ENCODE measurements at regions not wholly inside any gene's neighbourhood (a gene's known extent, or its start where the extent isn't known, plus 50 kb on each side); places are given as distances from the start of the nearest gene placed in this dataset.

DNA sequence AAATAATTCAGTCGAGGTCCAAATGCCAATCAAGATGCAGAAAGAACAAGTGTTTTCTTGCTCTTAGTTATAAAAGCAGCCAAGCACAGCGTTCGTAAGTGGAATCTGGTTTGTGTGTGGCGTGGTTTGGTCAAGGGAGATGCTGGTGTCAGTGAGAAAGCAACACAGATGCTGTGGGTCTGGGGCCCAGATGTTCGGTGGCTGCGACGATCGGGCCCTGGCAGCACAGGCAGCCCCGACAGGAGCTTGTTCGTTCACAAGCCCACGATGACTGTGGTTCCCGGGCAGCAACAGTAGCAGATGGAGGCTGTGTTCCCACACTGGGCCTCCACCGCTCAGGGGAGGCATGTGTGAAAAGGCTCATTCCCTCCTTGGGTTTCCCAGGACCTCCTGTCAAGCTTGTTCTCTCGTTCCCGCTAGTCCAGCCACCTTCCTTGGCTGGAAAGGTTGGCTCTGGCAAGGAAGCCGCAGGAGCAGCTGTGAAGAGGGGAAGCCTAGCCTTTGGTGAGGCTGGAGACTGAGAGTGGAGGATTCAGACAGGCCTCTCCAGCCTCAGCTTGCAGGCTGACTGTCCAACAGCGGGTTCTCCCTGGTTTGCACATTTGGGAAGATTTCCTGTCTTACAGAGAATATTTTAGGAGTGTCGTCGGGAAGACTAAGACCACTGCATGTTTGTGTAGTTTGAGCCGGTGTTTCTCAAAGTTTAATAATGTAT is 304.7 kb downstream of the QKI start:
- no peak overlapping the region for H3K4me3 ChIP-seq (ENCODE audit: low read depth, low read length)
- TF ChIP-seq CTCF (IDR thresholded peaks at IDR 0.05; ENCODE audit: control insufficient read depth, extremely low read depth, insufficient read depth): no peak
- no peak for DNase-seq (ENCODE audit: low read depth)

DNA sequence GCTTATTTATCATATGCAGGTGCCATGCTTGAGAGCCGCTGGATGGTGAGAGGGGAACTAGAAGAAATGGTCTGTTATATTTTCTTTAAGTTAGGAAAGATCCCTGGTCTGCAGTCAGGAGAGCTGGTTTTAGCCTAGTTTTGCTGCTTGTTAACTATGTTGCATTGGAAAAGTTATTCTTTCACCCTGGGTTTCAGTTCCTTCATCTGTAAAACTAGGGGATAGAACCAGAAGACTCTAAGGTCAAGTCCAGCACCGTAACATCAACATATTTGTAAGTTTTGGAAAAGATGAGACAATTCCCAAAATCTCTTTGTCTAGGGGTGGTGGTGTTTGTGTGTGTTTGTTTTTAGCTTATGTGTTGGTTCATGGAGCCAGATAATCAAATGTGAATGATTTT is 304.0 kb downstream of the QKI start:
- H3K4me3 ChIP-seq (ENCODE audit: low read depth, low read length): no peak overlapping the region
- no peak for DNase-seq (ENCODE audit: low read depth)
- TF ChIP-seq CTCF (IDR thresholded peaks at IDR 0.05; ENCODE audit: control insufficient read depth, extremely low read depth, insufficient read depth): no peak

DNA sequence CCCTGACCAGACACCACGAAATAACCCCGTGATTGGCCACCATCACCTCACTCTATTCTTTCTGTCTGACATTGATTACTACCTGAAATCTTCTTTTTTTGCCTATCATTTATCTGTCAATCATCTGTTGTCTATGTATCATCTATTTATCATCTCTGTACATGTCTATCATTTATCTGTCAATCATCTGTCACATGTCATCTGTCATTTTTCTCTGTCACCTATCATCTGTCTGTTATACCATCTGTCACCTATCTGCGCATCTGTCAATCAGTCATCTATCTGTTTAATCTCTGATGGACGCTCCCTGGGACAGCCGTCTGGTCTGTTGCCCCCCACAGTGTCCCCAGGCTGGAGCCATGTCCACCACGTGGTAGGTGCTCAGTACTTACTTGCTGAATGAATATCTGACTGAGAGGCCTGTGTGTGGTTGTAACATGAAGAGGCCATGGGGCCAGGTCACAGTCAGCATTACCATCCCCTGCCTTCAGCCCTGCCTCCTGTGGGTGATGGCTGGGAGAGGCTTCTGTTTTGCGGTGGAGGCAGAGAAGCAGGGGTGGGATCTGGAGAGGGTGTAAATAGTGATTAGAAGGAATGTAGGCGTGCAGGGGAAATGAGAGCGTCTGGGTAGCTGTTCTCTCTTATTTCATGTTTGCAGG is 302.7 kb downstream of the QKI start:
- no peak for TF ChIP-seq CTCF (IDR thresholded peaks at IDR 0.05; ENCODE audit: control insufficient read depth, extremely low read depth, insufficient read depth)
- no peak overlapping the region for H3K4me3 ChIP-seq (ENCODE audit: low read depth, low read length)
- no peak for DNase-seq (ENCODE audit: low read depth)

GRCh38 chr6:163716690-163717089 is 302.2 kb downstream of the QKI start:
- H3K4me3 ChIP-seq (ENCODE audit: low read depth, low read length): no peak overlapping the region
- no peak for TF ChIP-seq CTCF (IDR thresholded peaks at IDR 0.05; ENCODE audit: control insufficient read depth, extremely low read depth, insufficient read depth)
- no peak for DNase-seq (ENCODE audit: low read depth)

GRCh38 chr6:163715846-163716245 is 301.3 kb downstream of the QKI start:
- no peak for TF ChIP-seq CTCF (IDR thresholded peaks at IDR 0.05; ENCODE audit: control insufficient read depth, extremely low read depth, insufficient read depth)
- DNase-seq (ENCODE audit: low read depth): no peak
- no peak overlapping the region for H3K4me3 ChIP-seq (ENCODE audit: low read depth, low read length)

- no peak for TF ChIP-seq CTCF (IDR thresholded peaks at IDR 0.05; ENCODE audit: control insufficient read depth, extremely low read depth, insufficient read depth)
- no peak for DNase-seq (ENCODE audit: low read depth)
- no peak overlapping the region for H3K4me3 ChIP-seq (ENCODE audit: low read depth, low read length)
Observed at GRCh38 chr6:163714179-163714578, 299.7 kb downstream of the QKI start.

GRCh38 chr6:163712981-163713380 is 298.5 kb downstream of the QKI start:
- TF ChIP-seq CTCF (IDR thresholded peaks at IDR 0.05; ENCODE audit: control insufficient read depth, extremely low read depth, insufficient read depth): no peak
- H3K4me3 ChIP-seq (ENCODE audit: low read depth, low read length): no peak overlapping the region
- DNase-seq (ENCODE audit: low read depth): no peak
